Astrocyte (in vitro differentiated cells and primary cell): ENCODE measurements at regions not wholly inside any gene's neighbourhood (a gene's known extent, or its start where the extent isn't known, plus 50 kb on each side); places are given as distances from the start of the nearest gene placed in this dataset.
"Not testable (repeated sequence)": the region's sequence is repeated elsewhere in the genome, so short reads cannot be mapped to it uniquely, and the experiment has no call there.

Experiments
- CTCF ChIP-seq: IDR thresholded peaks from 2 replicates; pipeline ENCODE4 v1.5.1; 2011; ENCODE audit warnings: low read depth, mild to moderate bottlenecking, inconsistent platforms, low read length, moderate library complexity; ENCODE audit not compliant: insufficient read depth
- EZH2 ChIP-seq: IDR thresholded peaks from 2 replicates; pipeline ENCODE4 v1.6.1; 2012; ENCODE audit warnings: mild to moderate bottlenecking, low read length, inconsistent platforms; ENCODE audit not compliant: insufficient read depth

- not testable (repeated sequence) for TF ChIP-seq CTCF, EZH2
These were observed 250.7 kb upstream of the CNTN5 start for GRCh38 chr11:98770046-98770445.
